DOHH2 (cell line): ENCODE measurements at regions not wholly inside any gene's neighbourhood (a gene's known extent, or its start where the extent isn't known, plus 50 kb on each side); places are given as distances from the start of the nearest gene placed in this dataset.

ENCODE experiments used
- H3F3A ChIP-seq: fragments of 200-600 bp; sonication (generic), shearing (Covaris generic); 2 replicates; pipeline ENCODE4 v1.6.0; 2016; ENCODE audit warnings: antibody characterized with exemption, mild to moderate bottlenecking; ENCODE audit not compliant: control insufficient read depth, insufficient read depth
- H3K27ac ChIP-seq: fragments of 200-600 bp; sonication (generic); 2 replicates; pipeline ENCODE4 v1.5.1; 2014; ENCODE audit warnings: low read depth, mild to moderate bottlenecking, low read length, moderate library complexity
- H3K27me3 ChIP-seq: fragments of 200-600 bp; sonication (generic); 2 replicates; pipeline ENCODE4 v1.6.1; 2014; ENCODE audit warnings: mild to moderate bottlenecking, low read length, mixed read lengths; ENCODE audit not compliant: control insufficient read depth
- H3K36me3 ChIP-seq: fragments of 200-600 bp; sonication (generic); 2 replicates; pipeline ENCODE4 v1.6.1; 2014; ENCODE audit warnings: mild to moderate bottlenecking, low read length, moderate library complexity, mixed read lengths; ENCODE audit not compliant: control insufficient read depth
- H3K4me1 ChIP-seq: fragments of 200-600 bp; sonication (generic); 2 replicates; pipeline ENCODE4 v1.6.1; 2014; ENCODE audit warnings: mild to moderate bottlenecking, low read length, mixed read lengths; ENCODE audit not compliant: control insufficient read depth
- H3K4me2 ChIP-seq: fragments of 200-600 bp; sonication (generic); 2 replicates; pipeline ENCODE4 v1.6.0; 2014; ENCODE audit warnings: mild to moderate bottlenecking, low read length, moderate library complexity
- H3K4me3 ChIP-seq: fragments of 200-600 bp; sonication (generic); 2 replicates; pipeline ENCODE4 v1.5.1; 2014; ENCODE audit warnings: mild to moderate bottlenecking, low read length, mixed read lengths
- H3K79me2 ChIP-seq: fragments of 200-600 bp; sonication (generic); 2 replicates; pipeline ENCODE4 v1.6.1; 2014; ENCODE audit warnings: mild to moderate bottlenecking, low read length, mixed read lengths; ENCODE audit not compliant: control insufficient read depth
- H3K9me2 ChIP-seq: fragments of 200-600 bp; sonication (generic); replicated peaks from 2 replicates; pipeline ENCODE4 v1.6.1; 2014; ENCODE audit warnings: mild to moderate bottlenecking, low read length, mixed read lengths; ENCODE audit not compliant: control insufficient read depth
- H3K9me3 ChIP-seq: fragments of 200-600 bp; sonication (generic); 2 replicates; pipeline ENCODE4 v1.6.1; 2014; ENCODE audit warnings: antibody characterized with exemption, low read length, mixed read lengths; ENCODE audit not compliant: control insufficient read depth, insufficient read depth
- H4K20me1 ChIP-seq: fragments of 200-600 bp; sonication (generic); 2 replicates; pipeline ENCODE4 v1.6.0; 2014; ENCODE audit warnings: low read depth, mild to moderate bottlenecking, antibody characterized with exemption, low read length, moderate library complexity; ENCODE audit not compliant: control insufficient read depth, insufficient read depth
- CTCF ChIP-seq: fragments of 200-600 bp; sonication (generic); IDR thresholded peaks from one replicate; pipeline ENCODE4 v1.5.1; 2014; ENCODE audit warnings: antibody characterized with exemption, mild to moderate bottlenecking, low read depth, low read length; ENCODE audit not compliant: poor library complexity, severe bottlenecking
- EZH2phosphoT487 ChIP-seq: fragments of 200-600 bp; sonication (generic); IDR thresholded peaks from 2 replicates; pipeline ENCODE4 v1.6.1; 2017; ENCODE audit warnings: borderline replicate concordance, mild to moderate bottlenecking, antibody characterized with exemption, low read length, moderate library complexity, mixed read lengths

GRCh38 chr3:89802881-89803280 lies 695.5 kb downstream of the EPHA3 start:
- Histone ChIP-seq H3K4me1 (no peaks in the 10 kb centered on the region), H3K9me3 (no peaks in the 10 kb centered on the region), H3K27me3 (no peaks in the 10 kb centered on the region), H3F3A (no peaks in the 10 kb centered on the region), H3K79me2 (no peaks in the 10 kb centered on the region), H3K27ac (no peak overlapping the region), H3K9me2 (no peaks in the 10 kb centered on the region), H3K4me2 (no peak overlapping the region), H3K36me3 (no peaks in the 10 kb centered on the region), H4K20me1 (no peaks in the 10 kb centered on the region), H3K4me3 (no peak overlapping the region)
- TF ChIP-seq EZH2phosphoT487 (no peak), CTCF (no peak)

- no peaks in the 10 kb centered on the region for H3K9me3 ChIP-seq
- no peak overlapping the region for H3K4me2 ChIP-seq
- no peak overlapping the region for H3K27ac ChIP-seq
- no peak for TF ChIP-seq CTCF
- TF ChIP-seq EZH2phosphoT487 = no peak
- H3K79me2 ChIP-seq = no peaks in the 10 kb centered on the region
- no peak overlapping the region for H3K4me3 ChIP-seq
- H3K36me3 ChIP-seq = no peaks in the 10 kb centered on the region
- H3F3A ChIP-seq = no peaks in the 10 kb centered on the region
- H3K27me3 ChIP-seq = no peaks in the 10 kb centered on the region
- H3K4me1 ChIP-seq = no peaks in the 10 kb centered on the region
- H3K9me2 ChIP-seq = no peaks in the 10 kb centered on the region
- H4K20me1 ChIP-seq = no peaks in the 10 kb centered on the region
Observed at GRCh38 chr3:89803711-89804110, 696.3 kb downstream of the EPHA3 start.

- no peaks in the 10 kb centered on the region for H3K9me2 ChIP-seq
- TF ChIP-seq CTCF = no peak
- no peak for TF ChIP-seq EZH2phosphoT487
- H3K4me3 ChIP-seq = no peak overlapping the region
- no peaks in the 10 kb centered on the region for H3F3A ChIP-seq
- H3K9me3 ChIP-seq = no peaks in the 10 kb centered on the region
- H3K27me3 ChIP-seq = no peaks in the 10 kb centered on the region
- H3K4me1 ChIP-seq = no peaks in the 10 kb centered on the region
- H3K36me3 ChIP-seq = no peaks in the 10 kb centered on the region
- H3K27ac ChIP-seq = no peak overlapping the region
- no peaks in the 10 kb centered on the region for H4K20me1 ChIP-seq
- no peaks in the 10 kb centered on the region for H3K79me2 ChIP-seq
- H3K4me2 ChIP-seq = no peak overlapping the region
Observed at GRCh38 chr3:89806166-89806565, 698.7 kb downstream of the EPHA3 start.
